A549 (cell line): ENCODE measurements at regions not wholly inside any gene's neighbourhood (a gene's known extent, or its start where the extent isn't known, plus 50 kb on each side); places are given as distances from the start of the nearest gene placed in this dataset.

Experiments
- CHD4 ChIP-seq: fragments of 200-600 bp; sonication (generic); IDR thresholded peaks from 2 replicates; pipeline ENCODE4 v1.6.1; 2016; ENCODE audit warnings: antibody characterized with exemption, mild to moderate bottlenecking, borderline replicate concordance
- CTCF ChIP-seq: fragments of >200 bp; sonication (Bioruptor Twin); formaldehyde crosslinking; IDR thresholded peaks from 3 replicates; pipeline ENCODE4 v1.5.1; 2016
- EP300 ChIP-seq, 2 experiments: fragments of >200 bp; sonication (Bioruptor Twin); formaldehyde crosslinking; IDR thresholded peaks; 2 replicates in 1 of 2; 3 replicates in 1 of 2; pipeline ENCODE4 v1.6.1; 2016 to 2017
- ESRRA ChIP-seq: fragments of 150-350 bp; IDR thresholded peaks from 2 replicates; pipeline ENCODE4 v1.6.1; 2014; ENCODE audit warnings: mild to moderate bottlenecking, low read length, borderline replicate concordance
- HOXB13 ChIP-seq: fragments of 250-450 bp; sonication (Bioruptor Pico); IDR thresholded peaks from 2 replicates; pipeline ENCODE4 v1.5.0; 2020; ENCODE audit warnings: low read depth, mild to moderate bottlenecking, moderate library complexity
- JUN ChIP-seq, 2 experiments: fragments of >200 bp; sonication (Bioruptor Twin); formaldehyde crosslinking; IDR thresholded peaks; 2 replicates in 1 of 2; 3 replicates in 1 of 2; pipeline ENCODE4 v1.6.1; 2016 to 2017
- JUNB ChIP-seq: fragments of >200 bp; sonication (Bioruptor Twin); formaldehyde crosslinking; IDR thresholded peaks from 2 replicates; pipeline ENCODE4 v1.6.1; 2016
- KDM5A ChIP-seq: fragments of 200-600 bp; sonication (generic); IDR thresholded peaks from 2 replicates; pipeline ENCODE4 v1.6.1; 2016; ENCODE audit warnings: antibody characterized with exemption, mild to moderate bottlenecking
- POLR2A ChIP-seq: IDR thresholded peaks from 2 replicates; pipeline ENCODE4 v1.6.1; 2012; ENCODE audit warnings: mild to moderate bottlenecking, low read length
- RNF2 ChIP-seq: fragments of 200-600 bp; sonication (generic); IDR thresholded peaks from 2 replicates; pipeline ENCODE4 v1.6.1; 2016; ENCODE audit warnings: low read depth, mild to moderate bottlenecking, antibody characterized with exemption, moderate library complexity, borderline replicate concordance
- SMC3 ChIP-seq: fragments of >200 bp; sonication (Bioruptor Twin); formaldehyde crosslinking; IDR thresholded peaks from 3 replicates; pipeline ENCODE4 v1.6.1; 2018; ENCODE audit warnings: inconsistent platforms
- TF ChIP-seq, protein P1 (sequence below): fragments of 200-600 bp; sonication (generic); IDR thresholded peaks from 2 replicates; pipeline ENCODE4 v1.6.1; 2016; ENCODE audit warnings: antibody characterized with exemption, mild to moderate bottlenecking, moderate library complexity
- TF ChIP-seq, protein P2 (sequence below): fragments of 450-650 bp; IDR thresholded peaks from 2 replicates; pipeline ENCODE4 v1.6.1; 2014; ENCODE audit warnings: antibody characterized with exemption

DNA sequence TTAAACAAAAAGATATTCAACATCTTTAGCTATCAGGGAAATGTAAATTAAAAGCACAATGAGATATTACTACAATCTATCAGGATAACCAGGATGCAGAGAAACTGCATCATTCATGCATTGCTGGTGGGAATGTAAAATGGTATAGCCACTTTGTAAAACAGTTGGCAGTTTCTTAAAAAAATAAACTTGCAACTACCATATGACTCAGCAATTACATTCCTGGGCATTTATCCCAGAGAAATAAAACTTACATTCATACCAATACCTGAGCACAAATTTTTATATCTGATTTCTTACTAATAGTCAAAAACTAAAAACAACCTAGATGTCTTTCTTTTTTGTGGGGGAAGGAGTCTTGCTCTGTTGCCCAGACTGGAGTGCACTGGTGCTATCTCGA lies 190.3 kb upstream of the TAB2 start:
- TF ChIP-seq RNF2 (no peak), CTCF (no peak), SMC3 (no peak), KDM5A (no peak), HOXB13 (no peak), ESRRA (no peak), CHD4 (no peak), EP300 (IDR thresholded peaks at IDR 0.05) (no peak), POLR2A (no peak), JUN (IDR thresholded peaks at IDR 0.05) (no peak), JUNB (no peak)
- TF ChIP-seq, protein P1, sequence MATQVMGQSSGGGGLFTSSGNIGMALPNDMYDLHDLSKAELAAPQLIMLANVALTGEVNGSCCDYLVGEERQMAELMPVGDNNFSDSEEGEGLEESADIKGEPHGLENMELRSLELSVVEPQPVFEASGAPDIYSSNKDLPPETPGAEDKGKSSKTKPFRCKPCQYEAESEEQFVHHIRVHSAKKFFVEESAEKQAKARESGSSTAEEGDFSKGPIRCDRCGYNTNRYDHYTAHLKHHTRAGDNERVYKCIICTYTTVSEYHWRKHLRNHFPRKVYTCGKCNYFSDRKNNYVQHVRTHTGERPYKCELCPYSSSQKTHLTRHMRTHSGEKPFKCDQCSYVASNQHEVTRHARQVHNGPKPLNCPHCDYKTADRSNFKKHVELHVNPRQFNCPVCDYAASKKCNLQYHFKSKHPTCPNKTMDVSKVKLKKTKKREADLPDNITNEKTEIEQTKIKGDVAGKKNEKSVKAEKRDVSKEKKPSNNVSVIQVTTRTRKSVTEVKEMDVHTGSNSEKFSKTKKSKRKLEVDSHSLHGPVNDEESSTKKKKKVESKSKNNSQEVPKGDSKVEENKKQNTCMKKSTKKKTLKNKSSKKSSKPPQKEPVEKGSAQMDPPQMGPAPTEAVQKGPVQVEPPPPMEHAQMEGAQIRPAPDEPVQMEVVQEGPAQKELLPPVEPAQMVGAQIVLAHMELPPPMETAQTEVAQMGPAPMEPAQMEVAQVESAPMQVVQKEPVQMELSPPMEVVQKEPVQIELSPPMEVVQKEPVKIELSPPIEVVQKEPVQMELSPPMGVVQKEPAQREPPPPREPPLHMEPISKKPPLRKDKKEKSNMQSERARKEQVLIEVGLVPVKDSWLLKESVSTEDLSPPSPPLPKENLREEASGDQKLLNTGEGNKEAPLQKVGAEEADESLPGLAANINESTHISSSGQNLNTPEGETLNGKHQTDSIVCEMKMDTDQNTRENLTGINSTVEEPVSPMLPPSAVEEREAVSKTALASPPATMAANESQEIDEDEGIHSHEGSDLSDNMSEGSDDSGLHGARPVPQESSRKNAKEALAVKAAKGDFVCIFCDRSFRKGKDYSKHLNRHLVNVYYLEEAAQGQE, result no peak
- TF ChIP-seq, protein P2, sequence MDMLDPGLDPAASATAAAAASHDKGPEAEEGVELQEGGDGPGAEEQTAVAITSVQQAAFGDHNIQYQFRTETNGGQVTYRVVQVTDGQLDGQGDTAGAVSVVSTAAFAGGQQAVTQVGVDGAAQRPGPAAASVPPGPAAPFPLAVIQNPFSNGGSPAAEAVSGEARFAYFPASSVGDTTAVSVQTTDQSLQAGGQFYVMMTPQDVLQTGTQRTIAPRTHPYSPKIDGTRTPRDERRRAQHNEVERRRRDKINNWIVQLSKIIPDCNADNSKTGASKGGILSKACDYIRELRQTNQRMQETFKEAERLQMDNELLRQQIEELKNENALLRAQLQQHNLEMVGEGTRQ, result no peak
